ENCODE measurements at regions not wholly inside any gene's neighbourhood (a gene's known extent, or its start where the extent isn't known, plus 50 kb on each side); places are given as distances from the start of the nearest gene placed in this dataset.
A peak's percentile ranks its signal among the peaks of the same experiment; 100 is the strongest.
"Not testable (repeated sequence)": the region's sequence is repeated elsewhere in the genome, so short reads cannot be mapped to it uniquely, and the experiment has no call there.

DNA sequence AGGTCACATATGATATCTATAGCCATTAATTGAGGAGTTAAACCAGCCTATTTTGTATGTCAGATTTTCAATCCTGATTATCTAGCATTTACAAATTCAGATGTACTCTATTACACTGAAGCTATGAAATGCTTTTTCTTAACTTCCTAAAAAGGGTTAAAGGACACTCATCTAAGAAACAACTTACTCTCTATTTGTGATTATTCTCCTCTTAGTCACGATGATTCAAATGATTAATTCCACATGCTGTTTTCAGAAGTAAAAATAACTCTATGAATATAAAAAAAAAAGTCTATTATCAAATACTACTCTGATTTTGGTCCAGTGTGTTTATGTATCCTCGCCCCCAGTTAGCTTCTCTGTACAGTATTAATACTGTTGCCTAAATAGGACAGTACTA, 1199.9 kb downstream of the GATA3 start:
- no peak for DNase-seq

GRCh38 chr10:9260690-9261089, 1206.2 kb downstream of the GATA3 start:
- no peak for DNase-seq

DNA sequence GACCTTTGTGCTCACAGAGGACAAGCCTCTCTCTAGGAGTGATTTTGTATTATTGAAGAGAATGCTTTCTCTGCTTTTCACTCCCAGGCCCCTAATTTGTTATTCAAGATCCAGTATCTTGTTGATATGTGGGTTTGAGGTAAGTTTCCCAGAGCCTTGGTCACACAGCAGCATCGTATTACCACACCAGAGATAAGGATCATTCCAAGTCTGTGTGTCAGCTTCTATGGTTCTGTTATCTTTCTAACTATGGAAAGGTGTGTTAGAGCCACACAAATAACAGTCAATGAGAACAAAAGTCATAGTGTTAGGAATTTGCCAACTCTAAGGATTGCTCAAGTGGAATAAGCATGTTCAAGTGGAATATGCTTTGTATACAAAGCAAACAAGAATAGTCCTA, 1208.3 kb downstream of the GATA3 start:
- no peak for DNase-seq

DNA sequence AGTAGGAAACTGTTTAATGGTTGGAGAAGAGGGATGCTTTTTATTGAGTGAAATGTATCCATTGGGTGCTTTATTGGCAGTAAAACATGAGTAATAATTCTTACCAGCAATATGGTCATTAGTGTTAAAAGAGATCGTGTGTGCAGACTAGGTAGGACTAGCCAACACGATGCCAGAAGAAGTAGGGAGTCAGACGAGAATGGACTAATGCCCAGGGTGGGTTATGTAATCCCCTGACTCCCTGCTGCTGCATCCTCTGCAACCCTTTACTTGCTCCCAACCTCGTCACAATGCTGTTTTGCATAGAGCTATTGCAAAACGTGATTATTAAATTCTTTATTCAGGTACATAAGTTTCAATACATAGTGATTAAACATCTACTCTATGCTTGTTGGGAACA, 1213.7 kb downstream of the GATA3 start:
- no peak for DNase-seq

- not testable (repeated sequence) for DNase-seq
These were observed 1218.8 kb downstream of the GATA3 start for GRCh38 chr10:9273126-9273833.

GRCh38 chr10:9274206-9274755, 1219.8 kb downstream of the GATA3 start:
- no peak for DNase-seq

GRCh38 chr10:9275861-9276260, 1221.4 kb downstream of the GATA3 start:
- no peak for DNase-seq

GRCh38 chr10:9285690-9286089, 1231.2 kb downstream of the GATA3 start:
- DNase-seq: no peak

DNA sequence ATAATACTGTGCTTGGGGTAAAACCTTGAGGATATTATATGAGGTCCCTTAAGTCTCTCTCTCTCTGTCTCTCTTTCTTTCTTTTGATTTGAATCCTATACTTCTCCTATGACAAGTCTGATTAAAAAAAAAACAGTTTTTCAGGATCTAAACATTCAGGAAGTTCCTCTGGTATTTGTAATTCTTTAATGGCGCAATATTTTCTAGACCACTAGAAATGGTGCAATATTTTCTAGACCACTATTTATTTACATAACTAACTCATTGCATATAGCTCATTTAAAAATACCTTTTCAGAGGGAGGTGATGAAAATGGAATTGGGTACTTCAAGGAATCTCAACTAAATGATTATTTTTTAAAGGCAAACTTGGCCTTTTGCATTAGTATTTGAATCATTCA, 1235.3 kb downstream of the GATA3 start:
- no peak for DNase-seq

DNA sequence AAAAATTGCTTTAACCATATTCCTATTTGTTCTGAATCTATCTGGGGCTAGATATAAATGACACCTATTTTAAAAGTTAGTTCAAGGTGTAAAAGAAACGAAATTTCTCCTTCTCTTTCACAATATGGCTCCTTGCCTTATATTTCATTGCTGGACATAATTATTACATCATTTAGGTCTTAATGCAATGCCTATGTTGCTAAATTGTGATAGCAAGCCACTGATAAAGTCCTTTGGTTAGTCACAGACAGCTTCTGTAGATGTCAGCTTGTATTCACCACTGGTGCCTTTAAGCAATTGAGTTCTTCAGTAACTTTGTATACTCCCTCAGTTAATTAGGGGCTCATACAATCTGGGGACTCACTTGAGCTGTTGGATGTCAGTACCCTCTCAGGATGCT, 1236.6 kb downstream of the GATA3 start:
- DNase-seq: no peak

GRCh38 chr10:9294132-9294663, 1239.7 kb downstream of the GATA3 start:
- no peak for DNase-seq

DNA sequence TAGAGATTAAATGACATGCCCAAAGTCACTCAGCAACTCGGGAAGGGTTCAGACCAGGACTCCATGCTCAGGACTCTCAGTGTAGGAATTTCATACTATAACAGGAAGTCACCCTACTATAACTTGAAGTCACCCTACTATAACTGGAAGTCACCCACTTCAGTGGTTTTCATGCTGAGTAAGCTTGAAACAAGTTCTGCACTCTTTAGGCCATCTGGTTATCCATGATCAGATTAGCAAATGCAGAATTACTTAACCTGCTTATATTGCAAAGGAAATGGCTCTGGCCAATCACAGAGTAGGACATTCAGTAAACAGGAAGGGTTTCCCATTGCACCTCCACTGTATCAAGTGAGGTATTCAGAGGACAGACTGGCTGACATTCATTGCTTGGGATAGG, 1240.4 kb downstream of the GATA3 start:
- DNase-seq: no peak

DNA sequence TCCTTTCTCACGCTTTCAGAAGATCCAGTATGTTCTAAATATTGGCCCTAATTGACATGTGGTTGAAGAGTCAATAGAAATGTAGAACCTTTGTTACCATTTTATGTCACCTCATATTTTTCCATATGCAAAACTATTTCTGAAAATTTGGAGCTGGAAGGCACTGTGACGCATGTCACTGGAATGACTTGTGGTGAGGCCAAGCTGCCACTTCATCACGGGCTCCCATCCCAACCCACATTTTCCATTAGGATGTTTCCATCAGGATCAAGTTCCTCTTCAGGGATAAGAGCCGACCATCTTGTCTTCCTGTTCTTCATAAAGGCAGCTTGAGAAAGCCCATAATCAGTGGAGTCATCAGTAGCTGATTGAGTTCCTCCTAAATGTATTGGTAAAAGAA, 1241.7 kb downstream of the GATA3 start:
- no peak for DNase-seq

- no peak for DNase-seq
These were observed 1243.1 kb downstream of the GATA3 start for GRCh38 chr10:9297580-9297979.

GRCh38 chr10:9299966-9300365, 1245.5 kb downstream of the GATA3 start:
- DNase-seq: peak in 1 of 51 donors; percentile 1

GRCh38 chr10:9301148-9301547, 1246.7 kb downstream of the GATA3 start:
- DNase-seq: peak in 1 of 51 donors; percentile 5

- DNase-seq: no peak
These were observed 1247.1 kb downstream of the GATA3 start for GRCh38 chr10:9301554-9301953.

DNA sequence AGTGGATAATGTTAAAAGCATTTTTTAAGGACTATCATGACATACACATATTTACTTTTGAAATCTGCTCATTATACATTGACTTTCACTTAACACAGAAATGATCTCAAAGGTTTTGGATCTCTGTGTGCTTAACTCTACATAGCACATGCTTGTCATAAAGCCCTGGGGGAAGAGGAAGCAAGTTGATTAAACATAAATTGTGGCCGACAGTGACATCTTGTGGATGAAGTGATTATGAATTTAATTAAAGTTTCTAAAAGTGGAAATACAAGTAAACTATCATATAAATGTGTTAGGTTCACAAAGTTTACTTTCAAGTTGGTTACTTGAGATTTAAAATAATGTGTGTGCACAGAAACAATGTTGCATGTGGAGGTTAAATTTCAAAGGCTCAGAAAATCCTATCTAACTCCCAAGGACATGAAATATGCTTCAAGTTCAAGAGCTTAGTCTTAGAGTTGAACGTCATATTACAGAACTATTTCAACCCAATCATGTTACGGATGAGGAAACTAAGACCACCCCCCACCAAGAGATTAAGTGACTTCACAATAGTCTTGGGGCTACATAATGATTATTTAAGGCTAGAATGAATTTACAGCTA, 1247.8 kb downstream of the GATA3 start:
- peak in 3 of 51 donors; percentile 4 to 57 (median 10) for DNase-seq

DNA sequence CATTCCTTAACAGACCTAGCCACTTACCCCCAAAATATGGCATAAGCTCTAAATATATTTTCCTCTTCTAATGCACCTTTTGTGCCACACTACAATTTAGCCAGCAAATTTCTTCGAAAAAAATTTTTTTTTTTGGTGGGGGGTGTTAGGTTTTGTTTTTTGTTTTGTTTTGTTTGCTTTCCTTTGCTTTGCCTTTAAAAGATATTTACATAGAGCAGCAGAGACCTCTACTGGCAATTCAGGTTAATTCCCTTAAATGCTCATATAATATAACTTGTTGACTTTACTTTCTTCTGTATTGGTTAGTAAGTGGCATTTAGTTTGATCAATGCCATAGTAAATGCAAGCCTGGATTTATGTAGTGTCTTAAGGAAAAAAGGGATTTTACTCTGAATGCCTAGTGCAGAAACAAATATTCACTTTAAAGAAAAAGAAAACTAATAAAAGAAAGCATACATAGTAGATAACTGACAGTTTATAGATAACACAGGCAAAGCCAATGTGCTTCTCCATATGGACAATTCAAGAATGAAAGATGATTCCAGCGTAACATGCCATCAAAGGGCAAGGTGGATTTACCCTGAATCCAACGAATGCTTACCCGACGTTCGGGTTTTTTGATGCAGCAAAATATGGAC, 1250.6 kb downstream of the GATA3 start:
- DNase-seq: no peak

GRCh38 chr10:9311702-9312499, 1257.4 kb downstream of the GATA3 start:
- no peak for DNase-seq

DNA sequence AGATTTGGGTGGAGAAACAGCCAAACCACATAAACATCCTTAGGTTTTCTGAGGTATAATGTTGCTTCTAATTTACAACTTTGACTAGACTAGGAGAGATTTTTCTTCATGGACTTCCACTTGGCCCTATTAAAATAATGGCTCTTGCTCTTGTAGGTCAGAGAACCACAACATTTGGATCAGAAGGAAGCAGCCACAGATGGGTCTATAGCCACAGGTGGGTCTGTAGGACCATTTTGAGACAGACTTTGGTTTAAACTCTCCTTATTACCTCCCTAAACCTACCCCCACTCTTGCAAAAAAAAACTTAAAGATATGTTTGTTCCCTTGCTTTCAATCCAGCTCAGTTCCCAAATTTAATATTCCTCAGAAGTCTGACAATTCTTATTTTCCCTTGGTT, 1260.8 kb downstream of the GATA3 start:
- no peak for DNase-seq

GRCh38 chr10:9331583-9332008, 1277.1 kb downstream of the GATA3 start:
- DNase-seq: no peak
